ENCODE measurements at regions not wholly inside any gene's neighbourhood (a gene's known extent, or its start where the extent isn't known, plus 50 kb on each side); places are given as distances from the start of the nearest gene placed in this dataset.

- H3K27me3 Mint-ChIP-seq (ENCODE audit: unreplicated experiment): peaks cover 2% of the 10 kb centered on the region
- H3K4me1 Mint-ChIP-seq (ENCODE audit: low read depth, unreplicated experiment): peaks cover 5% of the 10 kb centered on the region
- H3K27ac Mint-ChIP-seq (ENCODE audit: unreplicated experiment): no peak overlapping the region
- DNase-seq: no peak
- no peak overlapping the region for H3K4me3 Mint-ChIP-seq (ENCODE audit: unreplicated experiment)
- no peak for TF ChIP-seq CTCF (IDR thresholded peaks at IDR 0.05; ENCODE audit: partially characterized antibody, unreplicated experiment)
- peaks cover 3% of the 10 kb centered on the region for H3K9me3 Mint-ChIP-seq (ENCODE audit: unreplicated experiment)
- H3K36me3 Mint-ChIP-seq (ENCODE audit: unreplicated experiment): peaks cover 6% of the 10 kb centered on the region
These were observed 386.5 kb upstream of the RBFOX1 start for GRCh38 chr16:6946106-6946505.

- H3K27ac Mint-ChIP-seq (ENCODE audit: unreplicated experiment): no peak overlapping the region
- H3K4me1 Mint-ChIP-seq (ENCODE audit: low read depth, unreplicated experiment): no peaks in the 10 kb centered on the region
- no peaks in the 10 kb centered on the region for H3K27me3 Mint-ChIP-seq (ENCODE audit: unreplicated experiment)
- peaks cover 6% of the 10 kb centered on the region for H3K36me3 Mint-ChIP-seq (ENCODE audit: unreplicated experiment)
- TF ChIP-seq CTCF (IDR thresholded peaks at IDR 0.05; ENCODE audit: partially characterized antibody, unreplicated experiment): no peak
- peaks cover 2% of the 10 kb centered on the region for H3K9me3 Mint-ChIP-seq (ENCODE audit: unreplicated experiment)
- no peak overlapping the region for H3K4me3 Mint-ChIP-seq (ENCODE audit: unreplicated experiment)
- DNase-seq: no peak
These were observed 391.7 kb upstream of the RBFOX1 start for GRCh38 chr16:6940968-6941367.

GRCh38 chr16:6937641-6938040 lies 395.0 kb upstream of the RBFOX1 start:
- Mint-ChIP-seq H3K9me3 (ENCODE audit: unreplicated experiment) (peaks cover 2% of the 10 kb centered on the region), H3K36me3 (ENCODE audit: unreplicated experiment) (peaks cover 4% of the 10 kb centered on the region), H3K27ac (ENCODE audit: unreplicated experiment) (no peak overlapping the region), H3K27me3 (ENCODE audit: unreplicated experiment) (no peaks in the 10 kb centered on the region), H3K4me3 (ENCODE audit: unreplicated experiment) (no peak overlapping the region), H3K4me1 (ENCODE audit: low read depth, unreplicated experiment) (no peaks in the 10 kb centered on the region)
- no peak for DNase-seq
- TF ChIP-seq CTCF (IDR thresholded peaks at IDR 0.05; ENCODE audit: partially characterized antibody, unreplicated experiment): no peak

- H3K36me3 Mint-ChIP-seq (ENCODE audit: unreplicated experiment): peaks cover 7% of the 10 kb centered on the region
- no peak overlapping the region for H3K4me3 Mint-ChIP-seq (ENCODE audit: unreplicated experiment)
These were observed 399.7 kb upstream of the RBFOX1 start for GRCh38 chr16:6932871-6933385.

GRCh38 chr16:6929868-6930267 lies 402.8 kb upstream of the RBFOX1 start:
- no peak for DNase-seq
- peaks cover 7% of the 10 kb centered on the region for H3K36me3 Mint-ChIP-seq (ENCODE audit: unreplicated experiment)
- no peak overlapping the region for H3K27ac Mint-ChIP-seq (ENCODE audit: unreplicated experiment)
- H3K4me1 Mint-ChIP-seq (ENCODE audit: low read depth, unreplicated experiment): peaks cover 6% of the 10 kb centered on the region
- peaks cover 11% of the 10 kb centered on the region for H3K9me3 Mint-ChIP-seq (ENCODE audit: unreplicated experiment)
- H3K27me3 Mint-ChIP-seq (ENCODE audit: unreplicated experiment): peaks cover 3% of the 10 kb centered on the region
- TF ChIP-seq CTCF (IDR thresholded peaks at IDR 0.05; ENCODE audit: partially characterized antibody, unreplicated experiment): no peak
- H3K4me3 Mint-ChIP-seq (ENCODE audit: unreplicated experiment): no peak overlapping the region

More at GRCh38 chr16:6932871-6933385, 399.7 kb upstream of the RBFOX1 start:
- peaks cover 6% of the 10 kb centered on the region for H3K4me1 Mint-ChIP-seq (ENCODE audit: low read depth, unreplicated experiment)
- no peak for TF ChIP-seq CTCF (IDR thresholded peaks at IDR 0.05; ENCODE audit: partially characterized antibody, unreplicated experiment)
- H3K27me3 Mint-ChIP-seq (ENCODE audit: unreplicated experiment): peaks cover 3% of the 10 kb centered on the region
- DNase-seq: no peak
- H3K9me3 Mint-ChIP-seq (ENCODE audit: unreplicated experiment): peaks cover 3% of the 10 kb centered on the region
- no peak overlapping the region for H3K27ac Mint-ChIP-seq (ENCODE audit: unreplicated experiment)

All from glutamatergic neuron (in vitro differentiated cells).